SK-N-SH treated with all-trans-retinoic acid at 6 μM for 48 hours (cell line): ENCODE measurements at regions not wholly inside any gene's neighbourhood (a gene's known extent, or its start where the extent isn't known, plus 50 kb on each side); places are given as distances from the start of the nearest gene placed in this dataset.

Source experiments
- ATAC-seq: fragments of 200-7000 bp; cut with Tn5 transposase; 3 replicates; pipeline ENCODE4 v1.9.1; 2020; ENCODE audit warnings: mild to moderate bottlenecking, moderate library complexity
- ARNTL ChIP-seq: fragments of 450-650 bp; formaldehyde crosslinking; IDR thresholded peaks from 2 replicates; pipeline ENCODE4 v1.5.0; 2020; ENCODE audit warnings: low read depth, mild to moderate bottlenecking, moderate library complexity, borderline replicate concordance
- BACH2 ChIP-seq: fragments of 250-450 bp; sonication (Bioruptor Pico); IDR thresholded peaks from 2 replicates; pipeline ENCODE4 v1.9.0; 2021; ENCODE audit warnings: mild to moderate bottlenecking, borderline replicate concordance
- CSDC2 ChIP-seq: fragments of 250-450 bp; sonication (Bioruptor Pico); IDR thresholded peaks from 2 replicates; pipeline ENCODE4 v1.5.0; 2020; ENCODE audit warnings: mild to moderate bottlenecking, moderate library complexity
- CSRNP3 ChIP-seq: fragments of 250-450 bp; sonication (Bioruptor Pico); IDR thresholded peaks from 2 replicates; pipeline ENCODE4 v1.5.1; 2021; ENCODE audit warnings: mild to moderate bottlenecking, moderate library complexity
- GLIS3 ChIP-seq: fragments of 250-450 bp; sonication (Bioruptor Pico); IDR thresholded peaks from 2 replicates; pipeline ENCODE4 v1.5.0; 2020; ENCODE audit warnings: mild to moderate bottlenecking, moderate library complexity
- ISL1 ChIP-seq: fragments of 250-450 bp; sonication (Bioruptor Pico); IDR thresholded peaks from 2 replicates; pipeline ENCODE4 v2.1.2; 2022; ENCODE audit warnings: mild to moderate bottlenecking, moderate library complexity
- OSR1 ChIP-seq: fragments of 250-450 bp; sonication (Bioruptor Pico); IDR thresholded peaks from 2 replicates; pipeline ENCODE4 v1.8.0; 2022; ENCODE audit warnings: moderate library complexity, mild to moderate bottlenecking, inconsistent platforms
- PPARA ChIP-seq: fragments of 250-450 bp; sonication (Bioruptor Pico); IDR thresholded peaks from 2 replicates; pipeline ENCODE4 v1.5.0; 2020; ENCODE audit warnings: mild to moderate bottlenecking, borderline replicate concordance
- RARB ChIP-seq: fragments of 250-450 bp; sonication (Bioruptor Pico); IDR thresholded peaks from 2 replicates; pipeline ENCODE4 v1.8.0; 2021; ENCODE audit warnings: mild to moderate bottlenecking, moderate library complexity
- SNAI2 ChIP-seq: fragments of 250-450 bp; sonication (Bioruptor Pico); IDR thresholded peaks from 2 replicates; pipeline ENCODE4 v1.5.0; 2020; ENCODE audit warnings: mild to moderate bottlenecking, moderate library complexity
- TCF4 ChIP-seq: fragments of 250-450 bp; sonication (Bioruptor Pico); IDR thresholded peaks from 2 replicates; pipeline ENCODE4 v1.8.0; 2021; ENCODE audit warnings: mild to moderate bottlenecking, moderate library complexity, borderline replicate concordance
- TOX ChIP-seq: fragments of 250-450 bp; sonication (Bioruptor Pico); IDR thresholded peaks from 2 replicates; pipeline ENCODE4 v1.8.0; 2021; ENCODE audit warnings: mild to moderate bottlenecking, moderate library complexity, borderline replicate concordance
- TSHZ2 ChIP-seq: fragments of 250-450 bp; sonication (Bioruptor Pico); IDR thresholded peaks from 2 replicates; pipeline ENCODE4 v1.5.0; 2020; ENCODE audit warnings: mild to moderate bottlenecking, moderate library complexity
- ZC3H10 ChIP-seq: fragments of 250-450 bp; sonication (Bioruptor Pico); IDR thresholded peaks from 2 replicates; pipeline ENCODE4 v1.5.1; 2021; ENCODE audit warnings: mild to moderate bottlenecking, moderate library complexity
- ZFP30 ChIP-seq: fragments of 450-650 bp; formaldehyde crosslinking; IDR thresholded peaks from 2 replicates; pipeline ENCODE4 v1.5.0; 2022; ENCODE audit warnings: mild to moderate bottlenecking, moderate library complexity
- ZNF70 ChIP-seq: fragments of 450-650 bp; formaldehyde crosslinking; IDR thresholded peaks from 2 replicates; pipeline ENCODE4 v1.5.0; 2020; ENCODE audit warnings: mild to moderate bottlenecking, moderate library complexity
- ZNF8 ChIP-seq: fragments of 450-650 bp; formaldehyde crosslinking; IDR thresholded peaks from 2 replicates; pipeline ENCODE4 v1.5.0; 2020; ENCODE audit warnings: mild to moderate bottlenecking, moderate library complexity
- TF ChIP-seq, protein P1 (sequence below): fragments of 250-450 bp; sonication (Bioruptor Pico); IDR thresholded peaks from 2 replicates; pipeline ENCODE4 v1.5.1; 2020; ENCODE audit warnings: low read depth, mild to moderate bottlenecking, moderate library complexity
- TF ChIP-seq, protein P2 (sequence below): fragments of 250-450 bp; sonication (Bioruptor Pico); IDR thresholded peaks from 2 replicates; pipeline ENCODE4 v1.8.0; 2021; ENCODE audit warnings: low read depth, mild to moderate bottlenecking, moderate library complexity, borderline replicate concordance

- ATAC-seq = no peak
- no peak for TF ChIP-seq ZNF8 (CRISPR knock-in tag)
- no peak for TF ChIP-seq SNAI2 (CRISPR knock-in tag)
- no peak for TF ChIP-seq CSRNP3 (CRISPR knock-in tag)
- TF ChIP-seq TSHZ2 (CRISPR knock-in tag) = no peak
- TF ChIP-seq ISL1 = no peak
- TF ChIP-seq GLIS3 = no peak
- TF ChIP-seq TCF4 (CRISPR knock-in tag) = no peak
- TF ChIP-seq, protein P1, sequence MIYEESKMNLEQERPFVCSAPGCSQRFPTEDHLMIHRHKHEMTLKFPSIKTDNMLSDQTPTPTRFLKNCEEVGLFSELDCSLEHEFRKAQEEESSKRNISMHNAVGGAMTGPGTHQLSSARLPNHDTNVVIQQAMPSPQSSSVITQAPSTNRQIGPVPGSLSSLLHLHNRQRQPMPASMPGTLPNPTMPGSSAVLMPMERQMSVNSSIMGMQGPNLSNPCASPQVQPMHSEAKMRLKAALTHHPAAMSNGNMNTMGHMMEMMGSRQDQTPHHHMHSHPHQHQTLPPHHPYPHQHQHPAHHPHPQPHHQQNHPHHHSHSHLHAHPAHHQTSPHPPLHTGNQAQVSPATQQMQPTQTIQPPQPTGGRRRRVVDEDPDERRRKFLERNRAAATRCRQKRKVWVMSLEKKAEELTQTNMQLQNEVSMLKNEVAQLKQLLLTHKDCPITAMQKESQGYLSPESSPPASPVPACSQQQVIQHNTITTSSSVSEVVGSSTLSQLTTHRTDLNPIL (CRISPR knock-in tag) = no peak
- no peak for TF ChIP-seq ZC3H10
- no peak for TF ChIP-seq ZFP30 (CRISPR knock-in tag)
- TF ChIP-seq RARB (CRISPR knock-in tag) = no peak
Observed at GRCh38 chr2:21280793-21281192, 157.0 kb downstream of the TDRD15 start.

- no peak for ATAC-seq
Observed at GRCh38 chr2:21281384-21281783, 157.6 kb downstream of the TDRD15 start.

DNA sequence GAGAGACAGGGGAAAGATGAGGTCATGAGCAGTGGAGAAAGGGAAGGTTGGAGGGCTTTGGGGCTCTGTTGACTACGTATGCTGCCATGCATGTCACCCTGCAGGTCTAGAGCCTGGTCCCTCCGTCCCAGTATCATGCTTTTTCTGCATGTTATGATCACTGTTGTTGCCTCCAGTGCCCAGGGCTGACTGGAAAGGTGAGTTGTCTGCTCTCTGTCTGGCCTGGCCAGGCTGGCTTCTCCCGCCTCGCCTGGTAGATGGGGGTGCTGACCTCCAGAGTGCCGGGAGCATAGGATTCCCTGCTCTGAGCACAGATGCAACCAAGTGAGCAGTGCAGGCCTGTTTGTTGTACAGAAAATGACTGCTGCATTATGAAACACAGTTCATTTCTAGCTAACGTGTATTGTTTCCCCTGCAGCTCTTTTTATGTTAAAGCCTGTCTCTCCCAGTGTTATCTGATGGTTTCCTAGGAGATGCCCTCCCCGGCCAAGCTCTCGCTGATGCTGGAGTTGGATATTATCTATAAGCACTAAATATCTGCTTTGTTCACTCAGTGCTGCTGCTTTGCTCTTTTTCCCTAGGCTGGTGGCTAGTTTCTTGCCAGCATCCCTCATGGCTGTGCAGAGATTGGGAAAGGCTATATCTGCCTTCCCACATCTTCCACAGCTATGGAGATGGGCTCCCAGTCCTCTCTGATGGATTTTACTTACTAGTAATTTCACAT, 158.2 kb downstream of the TDRD15 start:
- peak; percentile 88 for ATAC-seq
- peak; percentile 57; the same call in 1 of the 2 replicates for TF ChIP-seq TSHZ2 (CRISPR knock-in tag)
- no peak for TF ChIP-seq ARNTL
- TF ChIP-seq SNAI2 (CRISPR knock-in tag) = peak; percentile 17; the same call in 1 of the 2 replicates
- TF ChIP-seq ZFP30 (CRISPR knock-in tag) = no peak
- TF ChIP-seq, protein P2, sequence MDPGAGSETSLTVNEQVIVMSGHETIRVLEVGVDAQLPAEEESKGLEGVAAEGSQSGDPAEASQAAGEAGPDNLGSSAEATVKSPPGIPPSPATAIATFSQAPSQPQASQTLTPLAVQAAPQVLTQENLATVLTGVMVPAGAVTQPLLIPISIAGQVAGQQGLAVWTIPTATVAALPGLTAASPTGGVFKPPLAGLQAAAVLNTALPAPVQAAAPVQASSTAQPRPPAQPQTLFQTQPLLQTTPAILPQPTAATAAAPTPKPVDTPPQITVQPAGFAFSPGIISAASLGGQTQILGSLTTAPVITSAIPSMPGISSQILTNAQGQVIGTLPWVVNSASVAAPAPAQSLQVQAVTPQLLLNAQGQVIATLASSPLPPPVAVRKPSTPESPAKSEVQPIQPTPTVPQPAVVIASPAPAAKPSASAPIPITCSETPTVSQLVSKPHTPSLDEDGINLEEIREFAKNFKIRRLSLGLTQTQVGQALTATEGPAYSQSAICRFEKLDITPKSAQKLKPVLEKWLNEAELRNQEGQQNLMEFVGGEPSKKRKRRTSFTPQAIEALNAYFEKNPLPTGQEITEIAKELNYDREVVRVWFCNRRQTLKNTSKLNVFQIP = no peak
- peak; percentile 70 for TF ChIP-seq ZNF70 (CRISPR knock-in tag)
- no peak for TF ChIP-seq PPARA (CRISPR knock-in tag)
- no peak for TF ChIP-seq ZC3H10
- TF ChIP-seq ISL1 = no peak
- TF ChIP-seq BACH2 = no peak
- no peak for TF ChIP-seq CSRNP3 (CRISPR knock-in tag)
- TF ChIP-seq TOX (CRISPR knock-in tag) = no peak
- peak; percentile 78 for TF ChIP-seq TCF4 (CRISPR knock-in tag)
- TF ChIP-seq ZNF8 (CRISPR knock-in tag) = no peak
- TF ChIP-seq, protein P1 (CRISPR knock-in tag) = no peak
- no peak for TF ChIP-seq GLIS3
- no peak for TF ChIP-seq OSR1 (CRISPR knock-in tag)
- no peak for TF ChIP-seq RARB (CRISPR knock-in tag)
- TF ChIP-seq CSDC2 (CRISPR knock-in tag) = no peak

More at GRCh38 chr2:21281384-21281783, 157.6 kb downstream of the TDRD15 start:
- no peak for TF ChIP-seq ZNF70 (CRISPR knock-in tag)
- TF ChIP-seq, protein P1 (CRISPR knock-in tag) = peak; percentile 20; the same call in 1 of the 2 replicates
- TF ChIP-seq, all 23 proteins: peak for 1
